ENCODE measurements at regions not wholly inside any gene's neighbourhood (a gene's known extent, or its start where the extent isn't known, plus 50 kb on each side); places are given as distances from the start of the nearest gene placed in this dataset.

- no peak overlapping the region for H3K23ac ChIP-seq (ENCODE audit: insufficient read length)
- 0 out of 2 replicates have a peak, but pooled peaks cover 1% of the 10 kb centered on the region for H3K23me2 ChIP-seq (ENCODE audit: low read depth, low read length)
- no peaks in the 10 kb centered on the region for H4K20me1 ChIP-seq (replicated peaks in 1 of 2; ENCODE audit: control insufficient read depth in 1 of 2, insufficient read depth in 2 of 2, low read length in 2 of 2)
- H3K4ac ChIP-seq (replicated peaks; ENCODE audit: insufficient read length, low read depth, low read length) = no peak overlapping the region
- no peaks in the 10 kb centered on the region for H3K79me2 ChIP-seq (ENCODE audit: control insufficient read depth in 1 of 2, insufficient read depth in 2 of 2, low read length in 2 of 2)
- H2AFZ ChIP-seq (ENCODE audit: low read length) = no peak overlapping the region
- no peak overlapping the region for H3K27ac ChIP-seq (ENCODE audit: low read depth, low read length)
- H2AK5ac ChIP-seq (ENCODE audit: low read depth, low read length) = no peak overlapping the region
- H3K56ac ChIP-seq (replicated peaks; ENCODE audit: insufficient read length, low read depth, low read length) = no peak overlapping the region
- DNase-seq (ENCODE audit: low read depth in 1 of 2, low spot score in 2 of 2) = no peak
- H2BK12ac ChIP-seq (ENCODE audit: low read depth, low read length) = no peak overlapping the region
- no peak overlapping the region for H3K18ac ChIP-seq (ENCODE audit: extremely low read depth, low read length)
- H2BK120ac ChIP-seq (replicated peaks; ENCODE audit: low read depth, low read length) = no peak overlapping the region
- no peak for TF ChIP-seq EP300 (IDR thresholded peaks at IDR 0.05; ENCODE audit: borderline replicate concordance in 1 of 2, low read depth in 2 of 2, low read length in 2 of 2)
- TF ChIP-seq CREB1 (IDR thresholded peaks at IDR 0.05) = no peak
- TF ChIP-seq SP2 (IDR thresholded peaks at IDR 0.05; ENCODE audit: low read length) = no peak
- TF ChIP-seq RAD21 (IDR thresholded peaks at IDR 0.05 in 1 of 2, conservative IDR thresholded peaks at IDR 0.05 in 1 of 2; ENCODE audit: low read depth in 2 of 2, low read length in 2 of 2) = no peak
- TF ChIP-seq GABPA (IDR thresholded peaks at IDR 0.05; ENCODE audit: borderline replicate concordance, insufficient read depth, low read length) = no peak
- no peak for TF ChIP-seq YY1 (IDR thresholded peaks at IDR 0.05; ENCODE audit: low read depth, low read length)
- TF ChIP-seq USF2 (IDR thresholded peaks at IDR 0.05; ENCODE audit: low read length) = no peak
- no peak for TF ChIP-seq RFX5 (IDR thresholded peaks at IDR 0.05; ENCODE audit: borderline replicate concordance, low read depth, low read length)
- TF ChIP-seq KDM4A (IDR thresholded peaks at IDR 0.05; ENCODE audit: low read depth, low read length, severe bottlenecking) = no peak
- ChIA-PET CTCF (ENCODE audit: partially characterized antibody) (no interaction called here), POLR2A (ENCODE audit: partially characterized antibody) (no interaction called here)
- no peaks in the 10 kb centered on the region for H3K79me1 ChIP-seq (ENCODE audit: low read depth, low read length)
- H3K36me3 ChIP-seq (ENCODE audit: control insufficient read depth in 2 of 4, insufficient read depth in 4 of 4, low read length in 3 of 4) = no peaks in the 10 kb centered on the region
- H2BK20ac ChIP-seq (ENCODE audit: low read length) = no peak overlapping the region
- no peak overlapping the region for H4K91ac ChIP-seq (replicated peaks; ENCODE audit: insufficient read length, low read length)
- H3K14ac ChIP-seq (ENCODE audit: insufficient read length) = no peak overlapping the region
- H3K4me3 ChIP-seq (ENCODE audit: extremely low read depth in 1 of 4, insufficient read depth in 2 of 4, low read depth in 3 of 4, low read length in 4 of 4) = no peak overlapping the region
- H3K4me2 ChIP-seq (ENCODE audit: insufficient read depth in 1 of 2, low read depth in 2 of 2, low read length in 2 of 2) = no peak overlapping the region
- 0 out of 4 replicates have a peak, but pooled peaks cover 0 to 1% of the 10 kb centered on the region in 2 experiments for H3K9me3 ChIP-seq (ENCODE audit: insufficient read depth in 2 of 2, low read depth in 1 of 2, low read length in 1 of 2)
- no peak overlapping the region for H4K8ac ChIP-seq (ENCODE audit: extremely low read depth, insufficient read depth, low read length)
- no peak for FAIRE-seq
- H2BK15ac ChIP-seq (ENCODE audit: low read length) = no peak overlapping the region
- no peak overlapping the region for H4K5ac ChIP-seq (ENCODE audit: insufficient read length, low read depth, low read length)
- no peak overlapping the region for H3K9ac ChIP-seq (replicated peaks in 1 of 4; ENCODE audit: extremely low read depth in 1 of 4, low read depth in 3 of 4, low read length in 3 of 4)
- H3K4me1 ChIP-seq (replicated peaks in 1 of 4; ENCODE audit: control insufficient read depth in 3 of 4, insufficient read depth in 4 of 4, low read length in 3 of 4) = no peaks in the 10 kb centered on the region
- H2BK5ac ChIP-seq (ENCODE audit: low read depth, low read length) = no peak overlapping the region
- no peaks in the 10 kb centered on the region for H3K27me3 ChIP-seq (replicated peaks in 1 of 4; ENCODE audit: control insufficient read depth in 3 of 4, extremely low read depth in 1 of 4, insufficient read depth in 3 of 4, low read length in 3 of 4)
Observed at GRCh38 chr11:80673566-80673965, 1232.7 kb upstream of the TENM4 start.

Data from H1 (cell line).